ENCODE measurements at regions not wholly inside any gene's neighbourhood (a gene's known extent, or its start where the extent isn't known, plus 50 kb on each side); places are given as distances from the start of the nearest gene placed in this dataset.

GRCh38 chr3:17833786-17834559, 91.5 kb upstream of the TBC1D5 start:
- TF ChIP-seq EZH2 (IDR thresholded peaks at IDR 0.05; ENCODE audit: low read depth, unreplicated experiment) (no peak), EZH2phosphoT487 (IDR thresholded peaks at IDR 0.05; ENCODE audit: unreplicated experiment) (no peak), REST (IDR thresholded peaks at IDR 0.05; ENCODE audit: unreplicated experiment) (no peak)
- TF ChIP-seq, protein P1, sequence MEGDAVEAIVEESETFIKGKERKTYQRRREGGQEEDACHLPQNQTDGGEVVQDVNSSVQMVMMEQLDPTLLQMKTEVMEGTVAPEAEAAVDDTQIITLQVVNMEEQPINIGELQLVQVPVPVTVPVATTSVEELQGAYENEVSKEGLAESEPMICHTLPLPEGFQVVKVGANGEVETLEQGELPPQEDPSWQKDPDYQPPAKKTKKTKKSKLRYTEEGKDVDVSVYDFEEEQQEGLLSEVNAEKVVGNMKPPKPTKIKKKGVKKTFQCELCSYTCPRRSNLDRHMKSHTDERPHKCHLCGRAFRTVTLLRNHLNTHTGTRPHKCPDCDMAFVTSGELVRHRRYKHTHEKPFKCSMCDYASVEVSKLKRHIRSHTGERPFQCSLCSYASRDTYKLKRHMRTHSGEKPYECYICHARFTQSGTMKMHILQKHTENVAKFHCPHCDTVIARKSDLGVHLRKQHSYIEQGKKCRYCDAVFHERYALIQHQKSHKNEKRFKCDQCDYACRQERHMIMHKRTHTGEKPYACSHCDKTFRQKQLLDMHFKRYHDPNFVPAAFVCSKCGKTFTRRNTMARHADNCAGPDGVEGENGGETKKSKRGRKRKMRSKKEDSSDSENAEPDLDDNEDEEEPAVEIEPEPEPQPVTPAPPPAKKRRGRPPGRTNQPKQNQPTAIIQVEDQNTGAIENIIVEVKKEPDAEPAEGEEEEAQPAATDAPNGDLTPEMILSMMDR (conservative IDR thresholded peaks at IDR 0.05; ENCODE audit: low read depth in 2 of 2), result no peak
